OCI-LY7 (cell line): ENCODE measurements at regions not wholly inside any gene's neighbourhood (a gene's known extent, or its start where the extent isn't known, plus 50 kb on each side); places are given as distances from the start of the nearest gene placed in this dataset.

ENCODE experiments used
- BruUV-seq: library from RNA; stranded (reverse); fragments of 400-500 nt; replicated peaks from 2 replicates; lab custom pipeline; 2021; lab: Mats Ljungman, UMichigan
- CTCF ChIA-PET: fragments of 300-600 bp; sonication (Branson Sonifier 250); formaldehyde crosslinking; loops from one replicate; lab custom pipeline; 2022; ENCODE audit warnings: antibody characterized with exemption; ENCODE audit not compliant: unreplicated experiment; lab: Charles Lee
- POLR2A ChIA-PET: fragments of 300-600 bp; sonication (Branson Sonifier 250); formaldehyde crosslinking; loops from one replicate; lab custom pipeline; 2022; ENCODE audit warnings: antibody characterized with exemption; lab: Charles Lee
- DNase-seq: peaks from one replicate; pipeline ENCODE4 v3.0.0-alpha.2; 2015; ENCODE audit warnings: low spot score
- H2AFZ ChIP-seq: fragments of 200-600 bp; sonication (generic), shearing (Covaris generic); 2 replicates; pipeline ENCODE4 v1.6.1; 2014; ENCODE audit warnings: mild to moderate bottlenecking, antibody characterized with exemption, low read length, moderate library complexity
- H3K27ac ChIP-seq: fragments of 200-600 bp; sonication (generic); 2 replicates; pipeline ENCODE4 v1.5.1; 2014; ENCODE audit warnings: mixed run types, low read depth, mild to moderate bottlenecking, moderate library complexity, low read length, inconsistent platforms; ENCODE audit not compliant: poor library complexity, severe bottlenecking
- H3K36me3 ChIP-seq: fragments of 200-600 bp; sonication (generic); 2 replicates; pipeline ENCODE4 v1.6.1; 2014; ENCODE audit warnings: mild to moderate bottlenecking, antibody characterized with exemption, low read length, moderate library complexity, mixed read lengths; ENCODE audit not compliant: insufficient read depth
- H3K4me1 ChIP-seq: fragments of 200-600 bp; sonication (generic); 2 replicates; pipeline ENCODE4 v1.5.1; 2014; ENCODE audit warnings: mild to moderate bottlenecking, low read length; ENCODE audit not compliant: insufficient read depth, poor library complexity, severe bottlenecking
- H3K4me2 ChIP-seq: fragments of 200-600 bp; sonication (generic); 2 replicates; pipeline ENCODE4 v1.6.1; 2014; ENCODE audit warnings: mild to moderate bottlenecking, low read length
- H3K4me3 ChIP-seq: fragments of 200-600 bp; sonication (generic); 2 replicates; pipeline ENCODE4 v1.5.1; 2014; ENCODE audit warnings: mild to moderate bottlenecking, low read depth, low read length; ENCODE audit not compliant: poor library complexity, severe bottlenecking
- H3K79me2 ChIP-seq: fragments of 200-600 bp; sonication (generic); 2 replicates; pipeline ENCODE4 v1.6.1; 2016; ENCODE audit warnings: low read depth, mild to moderate bottlenecking, low read length, moderate library complexity, mixed read lengths; ENCODE audit not compliant: insufficient read depth
- H3K9me2 ChIP-seq: fragments of 200-600 bp; sonication (generic); 2 replicates; pipeline ENCODE4 v1.6.1; 2016; ENCODE audit warnings: mild to moderate bottlenecking, low read length, mixed read lengths; ENCODE audit not compliant: insufficient read depth
- H3K9me3 ChIP-seq: fragments of 200-600 bp; sonication (generic); 2 replicates; pipeline ENCODE4 v1.6.1; 2014; ENCODE audit warnings: mild to moderate bottlenecking, mixed run types, low read length, mixed read lengths
- H4K20me1 ChIP-seq: fragments of 200-600 bp; sonication (generic); 2 replicates; pipeline ENCODE4 v1.6.1; 2014; ENCODE audit warnings: mild to moderate bottlenecking, antibody characterized with exemption, low read length, moderate library complexity, mixed read lengths; ENCODE audit not compliant: insufficient read depth
- CTCF ChIP-seq: fragments of 200-600 bp; sonication (generic); conservative IDR thresholded peaks from 2 replicates; pipeline ENCODE4 v1.5.1; 2014; ENCODE audit warnings: mild to moderate bottlenecking, antibody characterized with exemption, low read length, moderate library complexity, mixed read lengths
- EZH2phosphoT487 ChIP-seq: fragments of 200-600 bp; sonication (generic); IDR thresholded peaks from 2 replicates; pipeline ENCODE4 v1.6.1; 2018; ENCODE audit warnings: low read depth, borderline replicate concordance, mild to moderate bottlenecking, mixed run types, antibody characterized with exemption, low read length, moderate library complexity, mixed read lengths
- intact Hi-C: fragments of 100-400 bp; cut with micrococcal nuclease; formaldehyde crosslinking; loops from one replicate; pipeline ENCODE4 v1.10.0; 2022; ENCODE audit not compliant: unreplicated experiment

- TF ChIP-seq EZH2phosphoT487, result no peak
- TF ChIP-seq CTCF, result no peak
- CTCF ChIA-PET, result no interaction called here
- no peak for DNase-seq
- Histone ChIP-seq H3K4me2 (no peak overlapping the region), H3K4me3 (no peak overlapping the region), H2AFZ (no peak overlapping the region), H3K79me2 (no peaks in the 10 kb centered on the region), H3K4me1 (no peaks in the 10 kb centered on the region), H3K27ac (no peak overlapping the region), H3K9me3 (no peaks in the 10 kb centered on the region), H3K9me2 (no peaks in the 10 kb centered on the region), H3K36me3 (no peaks in the 10 kb centered on the region), H4K20me1 (no peaks in the 10 kb centered on the region)
- intact Hi-C loops, result no loop called here
- POLR2A ChIA-PET, result no interaction called here
- BruUV-seq, result no TSS peak
These were observed 116.4 kb downstream of the TNFSF18 start for GRCh38 chr1:172934417-172934762.

GRCh38 chr1:172935062-172935592 is 115.6 kb downstream of the TNFSF18 start:
- no peak for TF ChIP-seq CTCF
- no peak for TF ChIP-seq EZH2phosphoT487
- H3K4me1 ChIP-seq, result no peaks in the 10 kb centered on the region
- POLR2A ChIA-PET, result no interaction called here
- intact Hi-C loops, result no loop called here
- DNase-seq, result no peak
- no peaks in the 10 kb centered on the region for H3K36me3 ChIP-seq
- H3K4me2 ChIP-seq, result no peak overlapping the region
- no peaks in the 10 kb centered on the region for H3K9me2 ChIP-seq
- H2AFZ ChIP-seq, result no peak overlapping the region
- no TSS peak for BruUV-seq
- no peaks in the 10 kb centered on the region for H4K20me1 ChIP-seq
- no peaks in the 10 kb centered on the region for H3K9me3 ChIP-seq
- H3K27ac ChIP-seq, result no peak overlapping the region
- H3K79me2 ChIP-seq, result no peaks in the 10 kb centered on the region
- CTCF ChIA-PET, result no interaction called here
- no peak overlapping the region for H3K4me3 ChIP-seq

GRCh38 chr1:172936088-172936645 is 114.6 kb downstream of the TNFSF18 start:
- DNase-seq, result no peak
- intact Hi-C loops, result no loop called here
- Histone ChIP-seq H3K4me2 (no peak overlapping the region), H3K4me1 (no peaks in the 10 kb centered on the region), H3K36me3 (no peaks in the 10 kb centered on the region), H2AFZ (no peak overlapping the region), H3K4me3 (no peak overlapping the region), H3K9me2 (no peaks in the 10 kb centered on the region), H3K27ac (no peak overlapping the region), H4K20me1 (no peaks in the 10 kb centered on the region), H3K9me3 (no peaks in the 10 kb centered on the region), H3K79me2 (no peaks in the 10 kb centered on the region)
- CTCF ChIA-PET, result no interaction called here
- POLR2A ChIA-PET, result no interaction called here
- BruUV-seq, result no TSS peak
- no peak for TF ChIP-seq EZH2phosphoT487
- no peak for TF ChIP-seq CTCF
